NB4 (cell line): ENCODE measurements at regions not wholly inside any gene's neighbourhood (a gene's known extent, or its start where the extent isn't known, plus 50 kb on each side); places are given as distances from the start of the nearest gene placed in this dataset.

Source experiments
- CTCF ChIP-seq: IDR thresholded peaks from one replicate; pipeline ENCODE4 v1.5.1; 2012; ENCODE audit warnings: low read depth, low read length
- POLR2A ChIP-seq: IDR thresholded peaks from 2 replicates; pipeline ENCODE4 v1.6.1; 2011; ENCODE audit warnings: mild to moderate bottlenecking; ENCODE audit not compliant: insufficient read length; ENCODE audit errors: extremely low read depth

- TF ChIP-seq CTCF (no peak), POLR2A (no peak)
These were observed 1568.4 kb downstream of the GRIK2 start for GRCh38 chr6:102961902-102962301.
